Memory B cell (primary cell): ENCODE measurements at regions not wholly inside any gene's neighbourhood (a gene's known extent, or its start where the extent isn't known, plus 50 kb on each side); places are given as distances from the start of the nearest gene placed in this dataset.

ENCODE experiments used
- ATAC-seq: fragments of 150-1000 bp; cut with Tn5 transposase; 2 replicates; pipeline ENCODE4 v1.10.0; 2021; ENCODE audit warnings: low read depth, mild to moderate bottlenecking, moderate library complexity
- DNase-seq, 2 donors: peaks; one replicate each; pipeline ENCODE4 v3.0.0; 2022; ENCODE audit warnings: low spot score in 2 of 2
- H3K27ac Mint-ChIP-seq: one replicate; pipeline ENCODE4 v1.8.0; 2022; ENCODE audit warnings: mild to moderate bottlenecking, moderate library complexity, mixed read lengths
- H3K27me3 Mint-ChIP-seq: one replicate; pipeline ENCODE4 v1.8.0; 2022; ENCODE audit warnings: mixed read lengths
- H3K36me3 Mint-ChIP-seq: one replicate; pipeline ENCODE4 v1.8.0; 2022; ENCODE audit warnings: mild to moderate bottlenecking, mixed read lengths
- H3K4me1 Mint-ChIP-seq: one replicate; pipeline ENCODE4 v1.8.0; 2022; ENCODE audit warnings: mixed read lengths
- H3K4me3 Mint-ChIP-seq: one replicate; pipeline ENCODE4 v1.8.0; 2022; ENCODE audit warnings: mild to moderate bottlenecking, moderate library complexity, mixed read lengths
- H3K9me3 Mint-ChIP-seq: one replicate; pipeline ENCODE4 v1.8.0; 2022; ENCODE audit warnings: mixed read lengths

DNA sequence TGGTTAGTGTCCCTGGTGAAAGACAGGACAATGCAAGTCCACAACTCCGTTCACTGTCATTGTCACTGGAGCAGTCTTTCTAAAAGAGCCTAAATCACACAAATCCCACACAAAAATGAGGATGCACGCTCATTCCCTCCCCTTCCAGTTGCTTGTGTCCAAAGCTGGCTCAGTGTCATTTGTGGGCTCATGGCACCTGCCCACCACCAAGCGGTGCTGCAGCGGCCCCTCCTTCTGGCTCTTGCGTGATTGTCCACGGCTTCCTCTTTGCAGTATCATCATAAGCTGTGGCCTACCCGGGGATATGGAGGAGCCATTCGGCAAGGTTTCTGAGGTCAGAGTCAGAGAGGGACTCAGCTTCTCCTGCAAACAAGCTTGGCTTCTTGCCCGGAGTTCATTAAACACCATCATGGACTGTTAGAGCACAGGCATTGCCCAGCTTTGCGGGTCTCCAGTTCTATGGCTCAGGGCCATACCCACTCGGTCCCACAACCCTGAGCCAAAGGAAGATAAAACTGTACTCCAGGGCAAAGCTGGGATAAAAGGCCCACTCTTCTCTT, 179.4 kb upstream of the AGAP1 start:
- no peak for ATAC-seq
- Mint-ChIP-seq H3K36me3 (no peaks in the 10 kb centered on the region), H3K4me3 (no peak overlapping the region), H3K27me3 (peaks cover 3% of the 10 kb centered on the region), H3K9me3 (no peaks in the 10 kb centered on the region), H3K4me1 (no peaks in the 10 kb centered on the region), H3K27ac (no peak overlapping the region)
- no peak for DNase-seq

DNA sequence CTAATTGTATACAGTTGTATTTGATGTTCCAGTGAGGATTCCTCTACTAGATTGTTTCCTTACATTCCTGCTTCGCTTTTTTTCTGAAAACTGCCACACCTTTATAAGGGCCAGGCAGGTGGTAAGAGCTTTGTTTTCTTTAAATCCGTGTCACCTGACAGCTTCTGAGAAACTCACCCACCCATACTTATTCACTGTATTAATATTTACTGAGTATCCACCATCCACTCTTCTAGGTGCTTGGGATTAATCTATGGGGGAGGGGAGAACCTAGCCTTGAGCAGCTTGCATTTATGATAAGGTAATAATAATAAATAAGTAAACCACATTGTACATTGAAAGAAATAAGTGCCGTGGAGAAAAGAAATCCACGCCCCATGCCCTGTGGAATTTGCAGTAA, 174.7 kb upstream of the AGAP1 start:
- Mint-ChIP-seq H3K27me3 (peaks cover 3% of the 10 kb centered on the region), H3K4me3 (no peak overlapping the region), H3K4me1 (no peaks in the 10 kb centered on the region), H3K36me3 (no peaks in the 10 kb centered on the region), H3K9me3 (no peaks in the 10 kb centered on the region), H3K27ac (no peak overlapping the region)
- ATAC-seq = no peak
- no peak for DNase-seq

DNA sequence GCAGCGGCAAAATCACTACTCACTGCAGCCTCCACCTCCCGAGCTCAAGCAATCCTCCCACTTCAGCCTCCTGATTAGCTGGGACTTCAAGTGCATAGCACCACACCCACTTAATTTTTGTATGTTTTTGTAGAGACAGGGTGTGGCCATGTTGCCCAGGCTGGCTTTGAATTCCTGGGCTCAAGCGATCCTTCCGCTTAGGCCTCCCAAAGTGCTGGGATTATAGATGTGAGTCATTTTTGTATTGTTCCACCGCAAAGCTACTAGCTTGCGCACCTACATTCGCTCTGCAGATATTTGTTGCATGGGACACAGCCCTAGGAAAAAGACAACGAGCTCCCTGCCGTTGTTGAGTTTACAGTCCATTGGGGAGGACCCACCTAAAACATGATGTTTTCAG, 173.5 kb upstream of the AGAP1 start:
- peaks cover 2% of the 10 kb centered on the region for H3K27me3 Mint-ChIP-seq
- no peak overlapping the region for H3K27ac Mint-ChIP-seq
- no peaks in the 10 kb centered on the region for H3K36me3 Mint-ChIP-seq
- ATAC-seq (no peak), DNase-seq (no peak)
- H3K9me3 Mint-ChIP-seq = no peaks in the 10 kb centered on the region
- no peaks in the 10 kb centered on the region for H3K4me1 Mint-ChIP-seq
- no peak overlapping the region for H3K4me3 Mint-ChIP-seq

DNA sequence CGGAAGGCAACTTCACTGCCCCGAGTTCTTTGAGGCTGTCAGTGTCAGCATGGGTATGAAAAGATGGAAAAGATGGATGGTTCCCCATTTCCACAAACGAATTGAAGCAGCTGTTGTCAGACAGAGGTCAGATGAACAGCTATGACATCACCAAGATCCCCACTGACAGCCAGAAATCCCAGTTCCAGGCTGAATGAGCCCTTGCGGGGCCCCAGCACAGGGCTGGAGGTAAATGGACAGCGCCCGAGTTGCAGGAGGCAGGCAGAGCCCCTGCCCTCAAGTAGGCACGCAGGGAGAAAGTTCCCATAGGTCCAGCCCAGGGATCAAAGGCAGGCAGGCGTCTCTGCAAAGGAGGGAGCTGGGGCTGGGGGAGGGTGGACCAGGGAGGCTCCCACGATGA, 169.5 kb upstream of the AGAP1 start:
- Mint-ChIP-seq H3K9me3 (no peaks in the 10 kb centered on the region), H3K4me1 (no peaks in the 10 kb centered on the region), H3K27ac (no peak overlapping the region), H3K4me3 (no peak overlapping the region), H3K36me3 (no peaks in the 10 kb centered on the region), H3K27me3 (peaks cover 2% of the 10 kb centered on the region)
- DNase-seq (no peak), ATAC-seq (no peak)

DNA sequence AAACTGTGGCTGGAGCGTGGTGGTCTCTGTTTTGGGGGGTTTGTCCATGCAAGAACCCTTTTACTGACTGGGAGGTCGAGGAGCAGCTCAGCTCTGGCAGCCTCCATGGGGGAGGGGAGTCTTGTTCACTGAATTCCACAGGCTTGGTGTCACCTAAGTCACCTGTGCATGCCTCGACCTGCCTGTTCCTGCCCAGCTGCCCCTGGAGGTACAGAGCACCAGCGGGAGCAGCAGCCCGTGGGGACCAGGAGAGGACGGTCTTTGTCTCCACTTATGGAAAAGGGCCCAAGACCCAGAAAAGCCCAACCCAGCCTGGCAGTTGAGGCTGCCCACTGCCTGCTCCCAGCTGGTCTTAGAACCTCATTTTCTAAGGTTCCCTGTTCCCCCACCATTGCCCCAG, 168.7 kb upstream of the AGAP1 start:
- H3K4me1 Mint-ChIP-seq = no peaks in the 10 kb centered on the region
- no peak for DNase-seq
- no peak for ATAC-seq
- H3K36me3 Mint-ChIP-seq = no peaks in the 10 kb centered on the region
- H3K4me3 Mint-ChIP-seq = no peak overlapping the region
- peaks cover 2% of the 10 kb centered on the region for H3K27me3 Mint-ChIP-seq
- no peaks in the 10 kb centered on the region for H3K9me3 Mint-ChIP-seq
- H3K27ac Mint-ChIP-seq = no peak overlapping the region

DNA sequence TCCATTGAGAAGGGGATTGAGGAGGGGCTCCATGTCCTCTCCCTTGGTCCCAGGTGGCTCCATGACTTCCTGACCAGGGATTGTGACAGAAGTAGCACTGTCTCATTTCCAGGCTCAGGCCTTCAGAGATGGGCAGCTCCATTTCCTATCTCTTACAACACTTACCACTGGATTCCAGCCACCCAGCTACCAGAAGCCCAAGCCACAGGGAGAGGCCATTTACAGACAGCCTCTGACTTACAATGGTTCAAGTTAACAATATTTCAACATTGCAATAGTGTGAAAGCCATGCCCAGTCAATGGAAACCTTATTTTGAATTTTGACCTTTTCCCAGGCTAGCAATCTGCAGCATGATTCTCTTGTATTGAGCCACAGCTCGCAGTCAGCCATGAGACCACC, 164.9 kb upstream of the AGAP1 start:
- H3K4me1 Mint-ChIP-seq = no peaks in the 10 kb centered on the region
- H3K36me3 Mint-ChIP-seq = no peaks in the 10 kb centered on the region
- peaks cover 6% of the 10 kb centered on the region for H3K9me3 Mint-ChIP-seq
- no peak overlapping the region for H3K27ac Mint-ChIP-seq
- no peak for DNase-seq
- H3K27me3 Mint-ChIP-seq = peaks cover 6% of the 10 kb centered on the region
- H3K4me3 Mint-ChIP-seq = no peak overlapping the region
- no peak for ATAC-seq

DNA sequence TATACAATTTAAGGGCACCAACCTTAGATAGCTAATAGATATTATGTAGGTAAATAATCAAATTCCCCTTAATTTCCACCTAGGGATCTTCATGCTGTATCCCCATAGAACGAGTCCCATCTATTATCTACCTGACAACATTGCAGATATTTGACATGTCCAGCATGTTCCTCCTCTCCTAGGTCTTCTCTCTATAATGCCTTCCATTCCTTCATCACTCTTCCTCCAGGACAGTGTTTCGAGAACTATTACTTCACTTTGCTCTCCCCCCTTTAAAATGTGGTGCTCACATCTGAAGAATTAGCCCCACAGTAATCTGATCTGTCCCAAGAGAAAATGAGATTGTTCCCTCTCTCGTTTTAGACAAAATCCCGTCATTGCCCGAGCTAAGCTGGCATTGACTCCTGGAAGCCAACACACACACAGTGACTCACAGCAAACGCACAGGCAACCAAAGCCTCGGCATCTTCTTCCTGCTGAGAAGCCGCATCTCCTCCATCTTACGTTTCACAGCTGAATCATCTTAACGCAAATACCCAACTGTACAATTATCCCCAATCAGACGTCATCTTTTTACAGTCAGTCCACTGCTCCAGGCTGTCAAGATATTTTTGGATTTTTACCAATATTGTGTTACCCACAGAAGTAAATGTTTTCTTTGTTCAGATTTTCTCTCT, 162.9 kb upstream of the AGAP1 start:
- no peak for DNase-seq
- Mint-ChIP-seq H3K4me1 (no peaks in the 10 kb centered on the region), H3K4me3 (no peak overlapping the region), H3K9me3 (peaks cover 6% of the 10 kb centered on the region), H3K27ac (no peak overlapping the region), H3K27me3 (peaks cover 10% of the 10 kb centered on the region), H3K36me3 (no peaks in the 10 kb centered on the region)
- ATAC-seq = no peak

DNA sequence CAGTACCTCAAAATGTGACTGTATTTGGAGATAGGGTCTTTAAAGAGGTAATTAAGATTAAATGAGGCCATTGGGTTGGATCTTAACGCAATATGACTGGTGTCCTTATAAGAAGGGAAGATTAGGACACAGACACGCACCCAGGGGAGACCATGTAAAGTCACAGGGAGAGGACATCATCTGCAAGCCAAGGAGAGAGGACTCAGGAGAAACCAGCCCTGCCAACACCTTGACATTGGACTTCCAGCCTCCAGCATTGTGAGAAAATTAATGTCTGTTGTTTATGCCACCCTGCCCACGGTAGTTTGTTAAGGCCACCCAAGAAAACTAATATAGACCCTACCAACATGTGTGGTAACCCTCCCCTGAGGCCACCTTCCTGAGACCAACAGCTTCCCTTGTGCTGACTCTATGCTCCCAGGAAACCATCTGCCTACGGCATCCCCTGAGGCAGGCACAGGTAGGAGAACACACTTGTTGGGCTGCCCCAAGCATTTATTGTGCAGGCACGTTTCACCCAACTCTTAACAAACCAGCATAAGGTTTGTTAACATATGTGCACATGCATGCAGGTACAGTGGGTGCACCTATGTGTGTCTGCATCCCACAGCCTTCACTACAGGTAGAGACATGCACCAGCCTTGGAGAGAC, 161.5 kb upstream of the AGAP1 start:
- DNase-seq (no peak), ATAC-seq (no peak)
- Mint-ChIP-seq H3K4me3 (no peak overlapping the region), H3K36me3 (no peaks in the 10 kb centered on the region), H3K9me3 (peaks cover 6% of the 10 kb centered on the region), H3K27ac (no peak overlapping the region), H3K27me3 (peaks cover 10% of the 10 kb centered on the region), H3K4me1 (no peaks in the 10 kb centered on the region)

DNA sequence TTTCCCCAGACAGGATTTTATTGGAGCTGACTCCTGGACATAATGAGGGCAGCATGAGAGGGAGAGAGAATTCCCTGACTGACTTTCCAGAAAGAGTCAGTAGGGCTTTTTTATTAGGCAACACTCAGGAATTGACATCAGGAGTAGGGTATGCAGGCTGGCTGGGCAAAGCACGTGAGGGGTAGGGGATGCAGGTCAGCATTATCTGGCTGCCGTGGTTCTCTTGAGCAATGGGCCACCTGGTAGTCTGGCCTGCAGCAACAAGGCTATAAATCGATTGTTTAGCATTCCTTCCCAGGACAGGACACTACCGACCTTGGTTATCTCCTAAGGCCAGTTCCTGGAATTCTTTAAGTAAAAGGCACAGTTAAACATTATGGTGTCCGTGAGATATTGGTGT, 160.8 kb upstream of the AGAP1 start:
- DNase-seq = no peak
- peaks cover 10% of the 10 kb centered on the region for H3K27me3 Mint-ChIP-seq
- H3K9me3 Mint-ChIP-seq = peaks cover 6% of the 10 kb centered on the region
- H3K36me3 Mint-ChIP-seq = no peaks in the 10 kb centered on the region
- H3K4me1 Mint-ChIP-seq = no peaks in the 10 kb centered on the region
- no peak overlapping the region for H3K27ac Mint-ChIP-seq
- no peak overlapping the region for H3K4me3 Mint-ChIP-seq
- ATAC-seq = no peak

DNA sequence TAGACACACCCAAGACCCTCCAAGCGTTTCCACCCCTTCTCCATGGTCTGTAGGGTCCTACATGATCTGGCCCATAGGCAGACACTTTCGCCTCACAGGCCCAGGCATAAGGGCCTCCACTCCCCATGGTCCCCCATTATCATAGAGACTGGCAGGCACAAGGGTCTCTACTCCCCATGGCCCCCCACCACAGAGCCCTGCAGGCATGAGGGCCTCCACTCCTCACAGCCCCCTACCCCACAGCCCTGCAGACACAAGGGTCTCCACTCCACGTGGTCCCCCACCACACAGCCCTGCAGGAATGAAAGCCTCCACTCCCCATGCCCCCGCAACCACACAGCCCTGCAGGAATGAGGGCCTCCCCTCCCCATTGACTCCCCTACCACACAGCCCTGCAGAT, 159.7 kb upstream of the AGAP1 start:
- no peak for ATAC-seq
- peaks cover 10% of the 10 kb centered on the region for H3K27me3 Mint-ChIP-seq

DNA sequence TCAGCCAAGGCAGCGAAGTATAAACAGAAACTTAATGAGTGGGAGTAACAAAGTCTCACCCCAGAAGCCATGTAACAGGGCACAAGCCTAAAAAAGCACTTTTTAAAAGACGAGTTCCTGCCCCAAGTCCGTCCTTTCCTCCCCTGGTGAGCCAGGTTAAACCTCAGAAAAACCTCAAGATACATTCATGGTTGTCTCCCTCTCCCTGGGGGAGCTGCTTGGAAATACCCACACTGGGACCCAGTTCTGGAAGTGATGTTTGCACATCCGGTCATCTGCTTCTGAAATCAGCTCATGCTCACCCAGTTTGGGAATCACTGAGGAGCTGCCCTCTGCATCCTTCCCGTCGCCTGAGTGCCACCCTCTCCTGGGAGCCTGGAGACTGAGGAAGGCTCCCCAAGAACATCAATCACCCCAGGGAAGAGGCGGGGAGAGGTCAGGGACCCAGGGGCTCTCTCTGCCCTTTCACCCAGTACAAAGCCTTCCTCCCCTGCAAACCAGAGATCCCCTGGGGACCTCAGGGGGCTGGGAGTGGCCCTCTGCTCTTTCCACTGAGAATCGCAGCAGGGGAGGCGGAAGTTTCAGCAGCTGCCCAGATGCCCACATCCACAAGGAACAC, 150.6 kb upstream of the AGAP1 start:
- Mint-ChIP-seq H3K36me3 (no peaks in the 10 kb centered on the region), H3K27ac (no peak overlapping the region), H3K4me1 (no peaks in the 10 kb centered on the region), H3K4me3 (no peak overlapping the region), H3K9me3 (peaks cover 7% of the 10 kb centered on the region), H3K27me3 (peaks cover 3% of the 10 kb centered on the region)
- no peak for DNase-seq
- no peak for ATAC-seq

More for the DNA sequence above, 159.7 kb upstream of the AGAP1 start:
- no peak for DNase-seq
- H3K4me3 Mint-ChIP-seq = no peak overlapping the region
- no peaks in the 10 kb centered on the region for H3K4me1 Mint-ChIP-seq
- H3K36me3 Mint-ChIP-seq = no peaks in the 10 kb centered on the region
- no peak overlapping the region for H3K27ac Mint-ChIP-seq
- peaks cover 8% of the 10 kb centered on the region for H3K9me3 Mint-ChIP-seq

DNA sequence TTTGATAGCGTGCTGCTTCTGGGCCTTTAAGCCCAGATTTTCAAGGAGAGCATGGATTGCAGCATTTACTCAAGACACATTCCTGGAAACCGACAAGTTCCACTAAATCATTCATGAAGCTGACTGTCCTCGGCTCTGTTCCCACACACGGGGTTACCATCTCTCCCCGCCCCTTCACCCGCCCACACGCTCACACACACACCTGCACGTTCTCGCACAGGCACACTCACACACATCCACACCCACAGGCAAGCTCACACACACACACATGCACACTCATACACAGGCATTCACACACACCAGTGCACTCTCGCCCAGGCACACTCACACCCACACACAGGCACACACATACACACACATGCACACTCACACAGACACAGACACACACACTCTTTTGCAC, 150.0 kb upstream of the AGAP1 start:
- no peaks in the 10 kb centered on the region for H3K4me1 Mint-ChIP-seq
- DNase-seq = no peak

DNA sequence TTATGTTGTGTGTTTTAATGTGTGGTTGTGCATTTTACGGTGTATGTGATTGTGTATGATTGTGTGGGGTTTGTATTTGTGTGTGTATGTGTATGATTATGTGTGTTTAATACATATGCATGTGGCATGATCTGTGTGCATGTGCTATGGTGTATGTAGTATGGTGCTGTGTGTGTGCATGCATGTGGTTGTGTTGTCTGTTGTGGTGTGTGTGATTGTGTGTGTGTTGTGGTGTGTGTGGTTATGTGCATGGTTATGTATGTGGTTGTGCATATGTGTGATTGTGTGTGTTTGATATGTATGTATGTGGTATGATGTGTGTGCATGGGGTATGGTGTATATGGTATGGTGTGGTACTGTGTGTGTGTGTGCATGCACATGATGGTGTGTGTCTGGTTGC, 148.1 kb upstream of the AGAP1 start:
- no peaks in the 10 kb centered on the region for H3K36me3 Mint-ChIP-seq
- no peak for ATAC-seq
- DNase-seq = no peak
- H3K27ac Mint-ChIP-seq = no peak overlapping the region
- no peaks in the 10 kb centered on the region for H3K4me1 Mint-ChIP-seq
- H3K4me3 Mint-ChIP-seq = no peak overlapping the region
- H3K9me3 Mint-ChIP-seq = peaks cover 4% of the 10 kb centered on the region
- peaks cover 7% of the 10 kb centered on the region for H3K27me3 Mint-ChIP-seq

More for the DNA sequence above, 150.0 kb upstream of the AGAP1 start:
- Mint-ChIP-seq H3K4me3 (no peak overlapping the region), H3K27me3 (peaks cover 3% of the 10 kb centered on the region), H3K9me3 (peaks cover 5% of the 10 kb centered on the region), H3K36me3 (no peaks in the 10 kb centered on the region), H3K27ac (no peak overlapping the region)
- ATAC-seq = no peak

DNA sequence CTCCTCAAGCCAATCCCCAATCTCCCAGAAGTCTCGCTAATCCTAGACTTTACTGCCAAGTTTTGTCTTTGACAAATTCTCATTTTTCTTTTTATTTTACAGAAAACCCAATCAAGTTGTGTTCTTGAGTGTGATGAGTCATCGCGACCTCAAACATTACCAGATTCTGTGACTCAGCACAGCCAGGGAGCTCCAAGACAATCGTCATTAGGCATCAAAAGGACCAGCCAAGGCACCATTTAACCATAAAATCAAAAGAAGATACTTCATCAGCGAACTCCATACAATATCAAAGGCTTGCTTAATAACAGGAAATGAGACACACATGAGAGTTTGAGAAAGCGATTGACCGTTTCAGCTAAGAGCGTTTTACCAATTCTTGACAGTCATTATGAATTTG, 146.2 kb upstream of the AGAP1 start:
- Mint-ChIP-seq H3K9me3 (peaks cover 2% of the 10 kb centered on the region), H3K4me3 (no peak overlapping the region), H3K4me1 (no peaks in the 10 kb centered on the region), H3K27ac (no peak overlapping the region), H3K36me3 (no peaks in the 10 kb centered on the region), H3K27me3 (peaks cover 6% of the 10 kb centered on the region)
- DNase-seq (no peak), ATAC-seq (no peak)
